ENCODE measurements at regions not wholly inside any gene's neighbourhood (a gene's known extent, or its start where the extent isn't known, plus 50 kb on each side); places are given as distances from the start of the nearest gene placed in this dataset.

GRCh38 chr7:41567031-41567730 lies 135.7 kb downstream of the INHBA start:
- no peak overlapping the region for H2AFZ ChIP-seq
- H3K4me1 ChIP-seq (ENCODE audit: insufficient read depth) = no peaks in the 10 kb centered on the region; the same call in 1 of the 2 replicates
- no peaks in the 10 kb centered on the region for H3K9me3 Mint-ChIP-seq
- H3K36me3 Mint-ChIP-seq (ENCODE audit: low read depth) = no peaks in the 10 kb centered on the region
- H3K4me3 Mint-ChIP-seq = no peak overlapping the region
- TF ChIP-seq ETS1 (IDR thresholded peaks at IDR 0.05) (no peak), NANOG (IDR thresholded peaks at IDR 0.05; ENCODE audit: borderline replicate concordance) (no peak)
- 0 out of 2 replicates have a peak, but pooled peaks cover 2% of the 10 kb centered on the region for H3K36me3 ChIP-seq (ENCODE audit: insufficient read depth)
- no peaks in the 10 kb centered on the region for H4K20me1 ChIP-seq (replicated peaks; ENCODE audit: insufficient read depth)
- no peak overlapping the region for H3K4me2 ChIP-seq
- peaks cover 14% of the 10 kb centered on the region for H3K4me1 Mint-ChIP-seq
- no peak for DNase-seq (ENCODE audit: low spot score)
- no peak overlapping the region for H3K27ac ChIP-seq (ENCODE audit: low read depth)
- H3K79me2 ChIP-seq (replicated peaks; ENCODE audit: insufficient read depth) = no peaks in the 10 kb centered on the region
- no peaks in the 10 kb centered on the region for H3K27me3 ChIP-seq (ENCODE audit: insufficient read depth)
- no peaks in the 10 kb centered on the region for H3F3A ChIP-seq (replicated peaks; ENCODE audit: low read depth)
- H3K9me2 ChIP-seq (ENCODE audit: insufficient read depth) = peaks cover 23% of the 10 kb centered on the region
- H3K27ac Mint-ChIP-seq = no peak overlapping the region
- H3K27me3 Mint-ChIP-seq (ENCODE audit: insufficient read depth, low read depth, poor library complexity) = no peaks in the 10 kb centered on the region
- no peak for ATAC-seq
- H3K4me3 ChIP-seq = no peak overlapping the region

GRCh38 chr7:41566581-41566980 lies 136.3 kb downstream of the INHBA start:
- Mint-ChIP-seq H3K27me3 (ENCODE audit: insufficient read depth, low read depth, poor library complexity) (no peaks in the 10 kb centered on the region), H3K4me1 (peaks cover 10% of the 10 kb centered on the region), H3K36me3 (ENCODE audit: low read depth) (no peaks in the 10 kb centered on the region), H3K9me3 (no peaks in the 10 kb centered on the region), H3K4me3 (no peak overlapping the region), H3K27ac (no peak overlapping the region)
- no peak overlapping the region for H3K27ac ChIP-seq (ENCODE audit: low read depth)
- 0 out of 2 replicates have a peak, but pooled peaks cover 2% of the 10 kb centered on the region for H3K36me3 ChIP-seq (ENCODE audit: insufficient read depth)
- no peaks in the 10 kb centered on the region; the same call in 1 of the 2 replicates for H3K4me1 ChIP-seq (ENCODE audit: insufficient read depth)
- ATAC-seq (no peak), DNase-seq (ENCODE audit: low spot score) (no peak)
- H2AFZ ChIP-seq = no peak overlapping the region
- no peaks in the 10 kb centered on the region for H3K27me3 ChIP-seq (ENCODE audit: insufficient read depth)
- no peaks in the 10 kb centered on the region for H3K79me2 ChIP-seq (replicated peaks; ENCODE audit: insufficient read depth)
- no peaks in the 10 kb centered on the region for H4K20me1 ChIP-seq (replicated peaks; ENCODE audit: insufficient read depth)
- no peak overlapping the region for H3K4me2 ChIP-seq
- peaks cover 23% of the 10 kb centered on the region for H3K9me2 ChIP-seq (ENCODE audit: insufficient read depth)
- no peaks in the 10 kb centered on the region for H3F3A ChIP-seq (replicated peaks; ENCODE audit: low read depth)
- no peak overlapping the region for H3K4me3 ChIP-seq
- TF ChIP-seq POLR2AphosphoS5 (IDR thresholded peaks at IDR 0.05; ENCODE audit: low read depth) (no peak), NANOG (IDR thresholded peaks at IDR 0.05; ENCODE audit: borderline replicate concordance) (no peak), CTCF (conservative IDR thresholded peaks at IDR 0.05; ENCODE audit: low read depth in 2 of 2) (no peak), EZH2 (IDR thresholded peaks at IDR 0.05; ENCODE audit: low read depth, unreplicated experiment) (no peak), ZNF114 (CRISPR knock-in tag; IDR thresholded peaks at IDR 0.05) (no peak), STAT1 (IDR thresholded peaks at IDR 0.05; ENCODE audit: unreplicated experiment) (no peak), REST (IDR thresholded peaks at IDR 0.05; ENCODE audit: unreplicated experiment) (no peak), CREB1 (CRISPR knock-in tag; IDR thresholded peaks at IDR 0.05; ENCODE audit: low read depth) (no peak)

Data from GM23338 (cell line).